ENCODE measurements at regions not wholly inside any gene's neighbourhood (a gene's known extent, or its start where the extent isn't known, plus 50 kb on each side); places are given as distances from the start of the nearest gene placed in this dataset.
"Not testable (repeated sequence)": the region's sequence is repeated elsewhere in the genome, so short reads cannot be mapped to it uniquely, and the experiment has no call there.

- no peak for DNase-seq (ENCODE audit: low spot score)
Measured at GRCh38 chr15:95180530-95180929, 949.2 kb downstream of the MCTP2 start.

- DNase-seq (ENCODE audit: low spot score): no peak
Measured at GRCh38 chr15:95182091-95182490, 950.7 kb downstream of the MCTP2 start.

GRCh38 chr15:95192923-95193322 is 961.6 kb downstream of the MCTP2 start:
- DNase-seq (ENCODE audit: low spot score): no peak

GRCh38 chr15:95194746-95195145 is 963.4 kb downstream of the MCTP2 start:
- no peak for DNase-seq (ENCODE audit: low spot score)

GRCh38 chr15:95196176-95196915 is 965.0 kb downstream of the MCTP2 start:
- DNase-seq (ENCODE audit: low spot score): no peak

GRCh38 chr15:95202569-95203349 is 971.4 kb downstream of the MCTP2 start:
- no peak for DNase-seq (ENCODE audit: low spot score)

GRCh38 chr15:95205077-95205476 is 973.7 kb downstream of the MCTP2 start:
- no peak for DNase-seq (ENCODE audit: low spot score)

- not testable (repeated sequence) for DNase-seq (ENCODE audit: low spot score)
Measured at GRCh38 chr15:95205830-95206229, 974.5 kb downstream of the MCTP2 start.

- DNase-seq (ENCODE audit: low spot score): no peak
Measured at GRCh38 chr15:95208071-95208470, 976.7 kb downstream of the MCTP2 start.

- no peak for DNase-seq (ENCODE audit: low spot score)
Measured at GRCh38 chr15:95208988-95209387, 977.6 kb downstream of the MCTP2 start.

- DNase-seq (ENCODE audit: low spot score): no peak
Measured at GRCh38 chr15:95210436-95210981, 979.1 kb downstream of the MCTP2 start.

- DNase-seq (ENCODE audit: low spot score): no peak
Measured at GRCh38 chr15:95215017-95215416, 983.7 kb downstream of the MCTP2 start.

GRCh38 chr15:95226835-95227234 is 995.5 kb downstream of the MCTP2 start:
- no peak for DNase-seq (ENCODE audit: low spot score)

- no peak for DNase-seq (ENCODE audit: low spot score)
Measured at GRCh38 chr15:95227235-95227634, 995.9 kb downstream of the MCTP2 start.

- DNase-seq (ENCODE audit: low spot score): no peak
Measured at GRCh38 chr15:95228856-95229555, 997.6 kb downstream of the MCTP2 start.

GRCh38 chr15:95235033-95235432 is 1003.7 kb downstream of the MCTP2 start:
- DNase-seq (ENCODE audit: low spot score): no peak

GRCh38 chr15:95247071-95247984 is 1016.0 kb downstream of the MCTP2 start:
- no peak for DNase-seq (ENCODE audit: low spot score)

GRCh38 chr15:95249524-95249923 is 1018.2 kb downstream of the MCTP2 start:
- no peak for DNase-seq (ENCODE audit: low spot score)

- no peak for DNase-seq (ENCODE audit: low spot score)
Measured at GRCh38 chr15:95252404-95252803, 1021.0 kb downstream of the MCTP2 start.

GRCh38 chr15:95254263-95254662 is 1022.9 kb downstream of the MCTP2 start:
- DNase-seq (ENCODE audit: low spot score): no peak

GRCh38 chr15:95259513-95259912 is 1028.2 kb downstream of the MCTP2 start:
- peak; percentile 59 for DNase-seq (ENCODE audit: low spot score)
